ENCODE measurements at regions not wholly inside any gene's neighbourhood (a gene's known extent, or its start where the extent isn't known, plus 50 kb on each side); places are given as distances from the start of the nearest gene placed in this dataset.

- DNase-seq (ENCODE audit: low read depth, low spot score): no peak
These were observed 53.9 kb upstream of the GALNTL6 start for GRCh38 chr4:171759274-171759673.

DNA sequence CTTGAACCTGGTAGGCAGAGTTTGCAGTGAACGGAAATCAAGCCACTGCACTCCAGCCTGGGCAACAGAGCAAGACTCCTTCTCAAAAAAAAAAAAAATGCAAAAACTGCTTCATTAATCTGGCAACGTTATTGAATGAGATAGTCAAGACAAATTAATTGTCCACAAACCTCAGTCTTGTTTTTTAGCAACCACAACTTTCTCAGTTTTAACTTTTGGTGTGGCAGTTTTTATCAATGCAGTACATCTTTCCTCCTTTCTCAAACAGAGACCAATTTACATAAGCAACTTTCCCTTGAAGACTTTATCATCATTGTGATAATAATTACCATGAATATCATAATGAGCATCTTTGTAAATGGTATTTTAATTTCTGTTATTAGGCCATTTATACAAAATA lies 61.7 kb upstream of the GALNTL6 start:
- no peak for DNase-seq (ENCODE audit: low read depth, low spot score)

DNA sequence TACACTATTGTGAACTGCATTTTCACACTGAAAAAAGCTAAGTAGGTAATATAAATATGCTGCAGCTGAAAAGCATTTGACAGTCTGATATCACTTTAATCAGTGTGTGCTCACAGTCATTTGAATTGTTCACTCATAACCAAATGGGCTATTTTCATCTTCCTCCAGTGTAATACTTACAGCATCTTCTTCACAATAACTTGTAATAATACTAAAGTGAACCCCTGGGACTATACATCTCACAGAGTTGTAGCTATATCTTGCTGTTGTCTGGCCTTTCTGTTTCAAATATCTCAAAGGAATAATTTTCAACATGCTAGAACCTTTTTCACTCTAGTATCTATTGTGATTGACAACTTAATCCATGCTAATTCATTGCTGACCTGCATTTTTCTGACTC lies 66.8 kb upstream of the GALNTL6 start:
- DNase-seq (ENCODE audit: low read depth, low spot score): no peak

- no peak for DNase-seq (ENCODE audit: low read depth, low spot score)
These were observed 70.8 kb upstream of the GALNTL6 start for GRCh38 chr4:171742436-171742835.

- DNase-seq (ENCODE audit: low read depth, low spot score): no peak
These were observed 86.0 kb upstream of the GALNTL6 start for GRCh38 chr4:171727185-171727584.

DNA sequence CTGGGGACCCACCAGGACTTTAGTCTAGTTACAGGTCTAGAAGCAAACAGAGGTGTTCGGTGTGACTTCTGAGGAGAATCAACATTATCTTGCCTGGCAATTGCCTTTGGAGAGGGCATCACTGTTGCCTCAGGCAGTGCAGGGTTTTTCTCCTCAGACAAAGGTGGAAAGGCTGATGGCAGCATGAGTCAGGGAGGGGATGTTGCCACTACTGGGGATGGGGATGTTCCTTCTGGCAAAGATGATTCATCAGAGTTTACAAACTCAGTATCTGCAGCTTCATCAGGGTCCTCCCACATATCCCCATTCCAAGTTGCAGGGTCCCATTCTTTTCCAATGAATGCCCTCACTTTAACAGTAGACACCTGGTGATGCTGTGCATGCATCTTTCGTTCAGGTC lies 91.3 kb upstream of the GALNTL6 start:
- no peak for DNase-seq (ENCODE audit: low read depth, low spot score)

- no peak for DNase-seq (ENCODE audit: low read depth, low spot score)
These were observed 93.5 kb upstream of the GALNTL6 start for GRCh38 chr4:171719691-171720090.

DNA sequence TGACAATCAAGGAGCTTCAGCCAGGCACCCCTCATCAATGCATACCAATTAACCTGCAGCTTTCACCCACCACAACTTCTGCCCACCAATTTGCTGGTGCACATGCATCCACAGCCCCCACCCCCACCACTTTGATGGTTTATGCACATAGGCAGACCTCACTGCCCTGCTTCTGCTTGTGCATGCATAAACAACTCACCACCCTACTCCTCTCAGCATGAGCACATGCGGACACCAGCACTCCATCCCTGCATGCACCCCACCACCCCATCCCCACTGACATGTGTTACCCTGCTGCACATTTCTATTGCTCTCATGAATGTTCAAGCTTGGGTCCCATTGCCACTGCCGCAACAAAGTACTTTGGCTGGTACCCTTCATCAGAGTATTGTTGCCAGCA lies 94.5 kb upstream of the GALNTL6 start:
- DNase-seq (ENCODE audit: low read depth, low spot score): no peak

- no peak for DNase-seq (ENCODE audit: low read depth, low spot score)
These were observed 95.1 kb upstream of the GALNTL6 start for GRCh38 chr4:171718069-171718468.

- DNase-seq (ENCODE audit: low read depth, low spot score): no peak
These were observed 95.9 kb upstream of the GALNTL6 start for GRCh38 chr4:171717231-171717741.

GRCh38 chr4:171715973-171716372 lies 97.2 kb upstream of the GALNTL6 start:
- no peak for DNase-seq (ENCODE audit: low read depth, low spot score)

DNA sequence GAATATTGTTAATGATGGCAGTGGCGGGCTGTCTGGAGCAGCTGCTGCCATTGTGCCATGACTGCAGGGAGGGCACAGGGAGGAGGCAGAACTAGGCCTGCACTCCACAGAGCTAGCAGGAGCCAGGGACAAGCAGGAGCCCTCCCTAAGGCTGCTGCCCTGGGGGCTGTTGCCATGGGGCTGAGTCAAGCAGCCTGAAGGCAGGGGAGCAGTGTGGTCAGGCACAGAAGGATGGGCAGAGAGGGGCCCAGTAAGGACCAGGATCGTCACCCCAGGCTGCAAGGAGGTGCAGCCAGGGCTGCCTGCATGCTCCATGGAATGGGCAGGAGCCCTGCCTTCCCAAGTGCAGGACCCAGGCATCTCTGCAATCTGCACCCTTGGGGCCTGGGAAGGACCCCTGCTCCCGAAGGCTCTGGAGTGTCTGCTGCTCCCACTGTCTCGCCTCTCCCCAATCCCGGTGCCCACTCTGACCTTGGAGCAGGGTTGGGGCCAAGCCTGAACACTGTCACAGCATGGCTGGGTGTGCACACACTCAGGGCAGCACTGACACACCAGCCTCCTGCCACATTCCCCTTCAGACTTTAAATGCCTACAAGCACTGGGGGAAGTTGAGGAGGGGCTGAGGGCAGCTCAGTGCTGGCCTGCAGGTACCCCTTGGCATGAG lies 98.3 kb upstream of the GALNTL6 start:
- DNase-seq (ENCODE audit: low read depth, low spot score): no peak

- no peak for DNase-seq (ENCODE audit: low read depth, low spot score)
These were observed 102.5 kb upstream of the GALNTL6 start for GRCh38 chr4:171710743-171711142.

GRCh38 chr4:171676555-171677215 lies 136.5 kb upstream of the GALNTL6 start:
- no peak for DNase-seq (ENCODE audit: low read depth, low spot score)

- no peak for DNase-seq (ENCODE audit: low read depth, low spot score)
These were observed 138.4 kb upstream of the GALNTL6 start for GRCh38 chr4:171674781-171675180.

- DNase-seq (ENCODE audit: low read depth, low spot score): no peak
These were observed 144.8 kb upstream of the GALNTL6 start for GRCh38 chr4:171668403-171668802.

DNA sequence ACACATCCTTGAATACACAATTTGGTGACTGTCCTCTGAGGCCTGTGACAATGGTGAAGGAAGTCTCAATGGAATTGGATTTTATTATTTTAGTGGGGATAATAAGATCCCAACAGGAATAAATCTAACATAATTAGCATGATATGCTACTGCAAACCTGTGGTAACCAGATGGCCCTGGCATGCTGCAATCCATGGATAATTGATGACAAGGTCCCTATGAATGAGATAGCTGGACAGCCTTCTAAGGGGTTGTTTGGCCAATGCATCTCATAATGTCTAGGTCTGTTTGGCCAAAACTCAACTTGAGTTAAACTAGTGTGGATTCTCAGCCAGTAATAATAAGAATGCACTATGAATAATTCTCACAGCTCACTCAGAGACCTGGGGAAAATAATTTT lies 145.3 kb upstream of the GALNTL6 start:
- DNase-seq (ENCODE audit: low read depth, low spot score): no peak

- DNase-seq (ENCODE audit: low read depth, low spot score): no peak
These were observed 162.1 kb upstream of the GALNTL6 start for GRCh38 chr4:171651071-171651470.

- DNase-seq (ENCODE audit: low read depth, low spot score): no peak
These were observed 162.7 kb upstream of the GALNTL6 start for GRCh38 chr4:171650543-171650942.

DNA sequence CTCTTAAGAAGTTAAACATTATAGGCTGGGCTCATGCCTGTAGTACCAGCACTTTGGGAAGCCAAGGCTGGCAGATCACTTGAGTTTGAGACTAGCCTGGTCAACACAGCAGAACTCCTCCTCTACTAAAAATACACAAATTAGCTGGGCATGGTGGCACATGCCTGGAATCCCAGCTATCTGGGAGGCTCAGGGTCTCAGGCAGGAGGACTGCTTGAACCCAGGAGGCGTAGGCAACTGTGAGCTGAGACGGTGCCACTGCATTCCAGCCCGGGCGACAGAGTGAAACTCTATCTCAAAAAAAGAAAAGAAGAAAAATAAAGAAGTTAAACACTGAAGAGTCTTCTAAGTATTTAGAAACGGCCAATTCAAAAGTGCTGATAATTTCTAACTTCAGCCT lies 164.3 kb upstream of the GALNTL6 start:
- no peak for DNase-seq (ENCODE audit: low read depth, low spot score)

GRCh38 chr4:171646984-171647383 lies 166.2 kb upstream of the GALNTL6 start:
- DNase-seq (ENCODE audit: low read depth, low spot score): no peak

GRCh38 chr4:171644430-171645057 lies 168.7 kb upstream of the GALNTL6 start:
- DNase-seq (ENCODE audit: low read depth, low spot score): no peak

DNA sequence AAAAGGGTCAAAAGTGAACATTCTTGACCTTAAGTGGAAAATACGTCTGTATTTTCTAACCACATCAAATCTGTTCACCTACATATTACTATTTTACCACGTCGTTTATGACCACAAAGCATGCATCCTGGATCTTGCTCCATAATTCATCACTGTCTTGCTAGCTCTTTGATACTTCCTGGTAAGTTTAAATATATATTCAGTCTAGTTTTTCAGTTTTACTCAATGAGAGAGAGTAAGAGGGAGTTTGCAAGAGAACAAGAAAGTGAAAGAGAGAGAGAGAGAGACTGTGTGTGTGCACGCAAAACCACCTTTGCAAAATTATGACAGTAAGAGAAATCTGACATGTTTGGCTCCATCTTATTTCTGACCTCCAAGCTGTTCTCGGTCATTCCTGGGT lies 173.7 kb upstream of the GALNTL6 start:
- DNase-seq (ENCODE audit: low read depth, low spot score): no peak
